T-helper 17 cell (primary cell): ENCODE measurements at regions not wholly inside any gene's neighbourhood (a gene's known extent, or its start where the extent isn't known, plus 50 kb on each side); places are given as distances from the start of the nearest gene placed in this dataset.

Experiments
- ATAC-seq: fragments of 150-1000 bp; cut with Tn5 transposase; 2 replicates; pipeline ENCODE4 v1.10.0; 2021; ENCODE audit warnings: mild to moderate bottlenecking, moderate library complexity
- DNase-seq, 3 donors: peaks; one replicate each; pipeline versions ENCODE4 v3.0.0 to v3.0.0-alpha.2; 2020 to 2021
- H3K9me3 ChIP-seq: one replicate; pipeline ENCODE4 v1.7.0; 2013; ENCODE audit warnings: low read length, mild to moderate bottlenecking; ENCODE audit not compliant: control insufficient read depth, poor library complexity, severe bottlenecking
- H3K27ac Mint-ChIP-seq: one replicate; pipeline ENCODE4 v1.8.0; 2022; ENCODE audit warnings: mild to moderate bottlenecking, moderate library complexity, mixed read lengths
- H3K27me3 Mint-ChIP-seq: one replicate; pipeline ENCODE4 v1.8.0; 2022; ENCODE audit warnings: mixed read lengths
- H3K36me3 Mint-ChIP-seq: one replicate; pipeline ENCODE4 v1.8.0; 2022; ENCODE audit warnings: low read depth, mixed read lengths
- H3K4me1 Mint-ChIP-seq: one replicate; pipeline ENCODE4 v1.8.0; 2022; ENCODE audit warnings: mild to moderate bottlenecking, mixed read lengths
- H3K4me3 Mint-ChIP-seq: one replicate; pipeline ENCODE4 v1.8.0; 2022; ENCODE audit warnings: mild to moderate bottlenecking, moderate library complexity, mixed read lengths

GRCh38 chr6:9924971-9925370, 489.9 kb downstream of the TFAP2A start:
- Mint-ChIP-seq H3K27ac (no peak overlapping the region), H3K36me3 (no peaks in the 10 kb centered on the region), H3K4me1 (no peaks in the 10 kb centered on the region), H3K4me3 (no peak overlapping the region), H3K27me3 (no peaks in the 10 kb centered on the region)
- no peaks in the 10 kb centered on the region for H3K9me3 ChIP-seq
- DNase-seq (no peak), ATAC-seq (no peak)

GRCh38 chr6:9921366-9921765, 493.5 kb downstream of the TFAP2A start:
- no peaks in the 10 kb centered on the region for H3K36me3 Mint-ChIP-seq
- no peaks in the 10 kb centered on the region for H3K4me1 Mint-ChIP-seq
- DNase-seq (no peak), ATAC-seq (no peak)
- no peak overlapping the region for H3K27ac Mint-ChIP-seq
- H3K4me3 Mint-ChIP-seq = no peak overlapping the region
- no peaks in the 10 kb centered on the region for H3K9me3 ChIP-seq
- no peaks in the 10 kb centered on the region for H3K27me3 Mint-ChIP-seq

GRCh38 chr6:9914951-9915350, 499.9 kb downstream of the TFAP2A start:
- no peaks in the 10 kb centered on the region for H3K4me1 Mint-ChIP-seq
- DNase-seq = no peak

GRCh38 chr6:9901376-9901775, 513.5 kb downstream of the TFAP2A start:
- no peaks in the 10 kb centered on the region for H3K9me3 ChIP-seq
- DNase-seq (no peak), ATAC-seq (no peak)
- Mint-ChIP-seq H3K36me3 (no peaks in the 10 kb centered on the region), H3K4me3 (no peak overlapping the region), H3K27ac (no peak overlapping the region), H3K4me1 (no peaks in the 10 kb centered on the region), H3K27me3 (no peaks in the 10 kb centered on the region)

More at GRCh38 chr6:9914951-9915350, 499.9 kb downstream of the TFAP2A start:
- ATAC-seq = no peak
- H3K27me3 Mint-ChIP-seq = no peaks in the 10 kb centered on the region
- H3K36me3 Mint-ChIP-seq = no peaks in the 10 kb centered on the region
- H3K27ac Mint-ChIP-seq = no peak overlapping the region
- no peak overlapping the region for H3K4me3 Mint-ChIP-seq
- H3K9me3 ChIP-seq = no peaks in the 10 kb centered on the region

DNA sequence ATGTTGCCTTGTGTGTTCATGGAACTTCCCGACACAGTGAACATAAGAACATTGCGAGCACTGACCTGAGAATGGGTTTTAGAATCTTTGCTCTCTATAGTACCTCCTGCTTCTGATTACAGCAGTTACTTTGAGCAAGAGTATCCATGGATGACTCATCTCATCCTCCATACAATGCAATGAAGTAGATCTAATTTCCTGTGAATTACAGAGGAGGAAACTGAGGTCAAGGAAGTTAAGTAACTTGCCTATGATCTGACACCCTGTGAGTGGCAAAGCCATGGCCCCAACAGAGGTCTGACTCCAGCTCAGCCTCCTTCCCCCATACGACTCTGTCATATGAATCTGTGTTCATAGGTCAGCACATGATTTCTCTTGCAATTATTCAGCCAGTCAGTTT, 518.1 kb downstream of the TFAP2A start:
- no peak overlapping the region for H3K27ac Mint-ChIP-seq
- H3K36me3 Mint-ChIP-seq = no peaks in the 10 kb centered on the region
- H3K4me3 Mint-ChIP-seq = no peak overlapping the region
- ATAC-seq = no peak
- no peaks in the 10 kb centered on the region for H3K9me3 ChIP-seq
- H3K4me1 Mint-ChIP-seq = no peaks in the 10 kb centered on the region
- DNase-seq = no peak
- H3K27me3 Mint-ChIP-seq = no peaks in the 10 kb centered on the region

- ATAC-seq (no peak), DNase-seq (no peak)
- Mint-ChIP-seq H3K4me1 (no peaks in the 10 kb centered on the region), H3K27ac (no peak overlapping the region), H3K4me3 (no peak overlapping the region), H3K36me3 (no peaks in the 10 kb centered on the region), H3K27me3 (no peaks in the 10 kb centered on the region)
- H3K9me3 ChIP-seq = no peaks in the 10 kb centered on the region
These were observed 524.0 kb downstream of the TFAP2A start for GRCh38 chr6:9890893-9891292.

- Mint-ChIP-seq H3K4me3 (no peak overlapping the region), H3K36me3 (no peaks in the 10 kb centered on the region)
- ATAC-seq = no peak
These were observed 524.4 kb downstream of the TFAP2A start for GRCh38 chr6:9890469-9890868.

DNA sequence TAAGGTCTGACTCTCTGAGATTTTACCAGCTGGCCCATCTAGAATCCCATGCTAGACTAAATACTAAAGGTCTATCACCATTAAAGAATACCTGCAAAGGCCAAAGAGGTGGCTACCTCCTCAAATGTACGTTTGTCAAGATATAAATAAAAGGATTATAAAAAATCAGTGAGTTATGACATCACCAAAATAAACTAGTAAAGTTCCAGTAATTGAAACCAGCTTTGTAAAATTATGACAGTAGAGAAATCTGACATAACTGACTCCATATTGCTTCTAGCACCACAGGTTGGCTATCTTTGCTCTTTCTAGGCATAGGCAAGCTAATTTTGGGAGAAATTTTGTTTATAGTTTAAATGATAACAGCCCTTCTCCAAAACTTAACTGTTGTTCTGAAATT, 536.3 kb downstream of the TFAP2A start:
- Mint-ChIP-seq H3K36me3 (no peaks in the 10 kb centered on the region), H3K4me3 (no peak overlapping the region), H3K27me3 (no peaks in the 10 kb centered on the region), H3K4me1 (no peaks in the 10 kb centered on the region), H3K27ac (no peak overlapping the region)
- H3K9me3 ChIP-seq = peaks cover 4% of the 10 kb centered on the region
- DNase-seq = no peak
- ATAC-seq = no peak

More at GRCh38 chr6:9890469-9890868, 524.4 kb downstream of the TFAP2A start:
- DNase-seq = no peak
- H3K4me1 Mint-ChIP-seq = no peaks in the 10 kb centered on the region
- no peak overlapping the region for H3K27ac Mint-ChIP-seq
- no peaks in the 10 kb centered on the region for H3K27me3 Mint-ChIP-seq
- no peaks in the 10 kb centered on the region for H3K9me3 ChIP-seq

- peaks cover 4% of the 10 kb centered on the region for H3K9me3 ChIP-seq
- Mint-ChIP-seq H3K27me3 (no peaks in the 10 kb centered on the region), H3K4me3 (no peak overlapping the region), H3K4me1 (no peaks in the 10 kb centered on the region), H3K36me3 (no peaks in the 10 kb centered on the region), H3K27ac (no peak overlapping the region)
- ATAC-seq = no peak
- no peak for DNase-seq
These were observed 539.1 kb downstream of the TFAP2A start for GRCh38 chr6:9875605-9876353.

GRCh38 chr6:9862603-9863167, 552.2 kb downstream of the TFAP2A start:
- Mint-ChIP-seq H3K4me1 (no peaks in the 10 kb centered on the region), H3K27me3 (no peaks in the 10 kb centered on the region), H3K36me3 (no peaks in the 10 kb centered on the region), H3K4me3 (no peak overlapping the region), H3K27ac (no peak overlapping the region)
- no peak for DNase-seq
- H3K9me3 ChIP-seq = no peaks in the 10 kb centered on the region
- no peak for ATAC-seq

DNA sequence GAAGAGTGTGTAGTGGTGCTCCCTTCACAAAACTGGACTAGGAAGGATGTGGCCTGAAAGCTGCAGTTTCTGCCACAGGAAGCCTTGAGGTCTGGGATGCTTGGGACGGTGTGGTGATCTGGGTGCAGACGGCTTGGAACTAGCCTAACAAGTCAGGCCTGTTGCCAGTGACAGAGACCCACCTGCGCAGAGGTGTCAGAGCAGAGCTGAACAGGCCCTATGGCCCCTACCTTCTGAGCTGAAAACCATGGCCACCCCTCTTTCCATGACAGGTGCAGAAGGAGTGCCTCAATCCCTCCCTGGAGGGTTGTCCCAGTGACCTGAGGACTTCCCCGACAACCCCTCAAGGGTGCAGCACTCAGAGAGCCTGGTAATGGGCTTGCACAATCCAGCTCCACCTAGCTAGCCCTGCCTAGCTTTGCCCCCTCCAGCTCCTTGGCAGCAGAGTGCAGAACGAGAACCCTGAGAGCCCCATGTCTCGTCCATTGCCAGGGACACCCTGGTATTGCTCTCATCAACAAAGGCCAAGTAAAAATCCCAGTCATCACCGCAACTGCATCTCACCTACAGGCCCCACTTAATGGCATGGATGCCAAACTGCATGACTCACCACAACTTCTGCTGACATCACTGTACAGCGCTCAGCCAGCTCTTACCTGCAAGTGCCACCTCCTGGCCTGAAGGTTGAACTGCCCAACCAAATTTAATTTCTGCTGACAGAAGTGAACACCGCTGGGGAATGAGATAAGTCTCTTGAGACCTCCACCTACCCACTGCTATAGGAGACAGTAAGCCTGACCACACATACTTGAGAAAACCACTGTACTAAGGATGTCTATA, 563.1 kb downstream of the TFAP2A start:
- ATAC-seq = no peak
- DNase-seq = no peak
- Mint-ChIP-seq H3K27ac (no peak overlapping the region), H3K27me3 (no peaks in the 10 kb centered on the region), H3K4me1 (no peaks in the 10 kb centered on the region), H3K36me3 (no peaks in the 10 kb centered on the region), H3K4me3 (no peak overlapping the region)
- no peaks in the 10 kb centered on the region for H3K9me3 ChIP-seq

DNA sequence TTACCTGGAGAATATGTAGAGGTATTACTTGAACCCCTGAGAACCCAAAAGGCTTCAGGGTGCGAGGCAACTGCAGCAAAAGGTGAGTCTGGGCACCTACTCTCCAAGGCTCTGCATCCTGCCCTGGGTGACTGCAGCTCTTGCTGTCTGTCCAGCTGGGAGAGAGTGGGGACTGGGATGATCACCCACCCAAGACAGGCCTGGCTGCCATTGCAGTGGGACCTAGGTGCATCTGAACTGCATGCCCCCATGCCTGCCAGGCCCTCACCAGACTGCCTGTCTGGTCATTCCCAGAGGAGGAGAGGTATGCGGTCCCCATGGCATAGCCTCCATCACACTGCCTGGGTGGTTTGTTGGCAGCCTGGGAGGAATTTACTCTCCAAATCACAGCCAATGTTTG, 563.9 kb downstream of the TFAP2A start:
- no peaks in the 10 kb centered on the region for H3K27me3 Mint-ChIP-seq
- no peaks in the 10 kb centered on the region for H3K4me1 Mint-ChIP-seq
- no peak for ATAC-seq
- H3K4me3 Mint-ChIP-seq = no peak overlapping the region
- no peaks in the 10 kb centered on the region for H3K36me3 Mint-ChIP-seq
- DNase-seq = no peak
- H3K27ac Mint-ChIP-seq = no peak overlapping the region
- H3K9me3 ChIP-seq = no peaks in the 10 kb centered on the region

DNA sequence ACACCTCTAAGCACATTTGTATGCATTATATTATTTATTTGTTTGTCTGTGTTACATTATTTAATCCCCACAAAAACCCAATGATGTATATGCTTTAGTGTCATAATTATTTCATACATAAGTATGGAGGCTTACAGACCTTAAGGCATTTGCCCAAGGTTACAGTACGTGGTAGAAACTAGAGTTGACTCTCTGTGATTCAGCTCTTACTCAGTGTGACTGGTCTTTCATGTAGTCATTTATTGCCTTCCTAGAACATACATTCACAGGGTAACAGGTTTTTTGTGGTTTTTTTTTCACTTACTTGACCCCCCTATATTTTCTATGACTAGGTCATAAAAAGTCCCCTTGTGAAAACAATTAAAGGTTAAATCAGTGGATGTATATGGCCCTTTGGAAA, 566.8 kb downstream of the TFAP2A start:
- Mint-ChIP-seq H3K27ac (no peak overlapping the region), H3K4me3 (no peak overlapping the region), H3K4me1 (no peaks in the 10 kb centered on the region), H3K27me3 (no peaks in the 10 kb centered on the region), H3K36me3 (no peaks in the 10 kb centered on the region)
- H3K9me3 ChIP-seq = no peaks in the 10 kb centered on the region
- DNase-seq (no peak), ATAC-seq (no peak)
